Body of pancreas (tissue), 4 donors: ENCODE measurements at regions not wholly inside any gene's neighbourhood (a gene's known extent, or its start where the extent isn't known, plus 50 kb on each side); places are given as distances from the start of the nearest gene placed in this dataset.

Experiments
- POLR2A ChIP-seq, 3 donors: fragments of 450-650 bp; IDR thresholded peaks; one replicate each; pipeline ENCODE4 v1.6.1; 2016; ENCODE audit warnings: antibody characterized with exemption in 3 of 3, mild to moderate bottlenecking in 2 of 3
- TF ChIP-seq, protein P1 (sequence below), 7 experiments: fragments of 450-650 bp in 4 of 7; fragments of 200-600 bp in 3 of 7; sonication (generic) in 3 of 7; IDR thresholded peaks; one replicate each; pipeline ENCODE4 v1.5.1; 2016 to 2019; ENCODE audit warnings: antibody characterized with exemption in 7 of 7

DNA sequence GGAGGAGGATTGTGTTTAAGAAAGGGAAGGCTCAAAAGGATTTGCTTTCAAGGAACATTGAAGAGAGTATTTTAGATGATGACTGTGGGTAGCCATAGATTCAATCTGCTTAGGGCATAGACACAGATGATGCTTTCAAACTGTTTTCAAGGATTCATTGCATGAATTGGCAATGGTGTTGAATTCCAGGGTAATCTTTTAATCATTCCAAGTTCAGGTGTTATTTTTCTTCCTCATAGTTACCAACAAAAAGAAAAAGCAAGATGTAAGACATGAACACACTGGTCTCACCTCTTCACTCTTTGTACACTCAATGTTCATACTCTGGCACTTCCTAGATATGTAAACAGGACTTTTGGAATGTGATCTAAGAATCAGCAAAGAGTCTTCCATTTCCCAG is 167.0 kb upstream of the RHOBTB1 start:
- no peak for TF ChIP-seq POLR2A (IDR thresholded peaks at IDR 0.05)
- TF ChIP-seq, protein P1, sequence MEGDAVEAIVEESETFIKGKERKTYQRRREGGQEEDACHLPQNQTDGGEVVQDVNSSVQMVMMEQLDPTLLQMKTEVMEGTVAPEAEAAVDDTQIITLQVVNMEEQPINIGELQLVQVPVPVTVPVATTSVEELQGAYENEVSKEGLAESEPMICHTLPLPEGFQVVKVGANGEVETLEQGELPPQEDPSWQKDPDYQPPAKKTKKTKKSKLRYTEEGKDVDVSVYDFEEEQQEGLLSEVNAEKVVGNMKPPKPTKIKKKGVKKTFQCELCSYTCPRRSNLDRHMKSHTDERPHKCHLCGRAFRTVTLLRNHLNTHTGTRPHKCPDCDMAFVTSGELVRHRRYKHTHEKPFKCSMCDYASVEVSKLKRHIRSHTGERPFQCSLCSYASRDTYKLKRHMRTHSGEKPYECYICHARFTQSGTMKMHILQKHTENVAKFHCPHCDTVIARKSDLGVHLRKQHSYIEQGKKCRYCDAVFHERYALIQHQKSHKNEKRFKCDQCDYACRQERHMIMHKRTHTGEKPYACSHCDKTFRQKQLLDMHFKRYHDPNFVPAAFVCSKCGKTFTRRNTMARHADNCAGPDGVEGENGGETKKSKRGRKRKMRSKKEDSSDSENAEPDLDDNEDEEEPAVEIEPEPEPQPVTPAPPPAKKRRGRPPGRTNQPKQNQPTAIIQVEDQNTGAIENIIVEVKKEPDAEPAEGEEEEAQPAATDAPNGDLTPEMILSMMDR (IDR thresholded peaks at IDR 0.05) = no peak
